ENCODE measurements at regions not wholly inside any gene's neighbourhood (a gene's known extent, or its start where the extent isn't known, plus 50 kb on each side); places are given as distances from the start of the nearest gene placed in this dataset.

DNA sequence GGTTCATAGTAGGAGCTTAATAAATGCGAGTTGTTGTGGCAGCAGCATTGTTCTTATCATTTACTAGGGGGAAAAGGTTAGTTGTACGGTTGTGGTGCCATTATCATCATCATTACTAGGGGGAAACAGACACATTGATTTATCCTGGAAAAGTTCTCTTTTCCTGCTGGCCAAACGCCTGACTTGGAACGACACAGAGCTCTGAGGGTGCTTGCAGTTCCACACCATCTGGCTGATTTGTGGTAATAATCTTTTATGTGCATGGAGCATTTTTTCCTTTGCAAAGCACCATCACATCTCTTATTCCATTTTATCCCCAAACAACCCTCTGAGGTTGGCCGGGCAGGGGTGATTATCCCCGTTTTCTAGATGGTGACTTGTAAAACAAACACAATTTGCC lies 219.4 kb downstream of the BUB3 start:
- TF ChIP-seq, protein P1, sequence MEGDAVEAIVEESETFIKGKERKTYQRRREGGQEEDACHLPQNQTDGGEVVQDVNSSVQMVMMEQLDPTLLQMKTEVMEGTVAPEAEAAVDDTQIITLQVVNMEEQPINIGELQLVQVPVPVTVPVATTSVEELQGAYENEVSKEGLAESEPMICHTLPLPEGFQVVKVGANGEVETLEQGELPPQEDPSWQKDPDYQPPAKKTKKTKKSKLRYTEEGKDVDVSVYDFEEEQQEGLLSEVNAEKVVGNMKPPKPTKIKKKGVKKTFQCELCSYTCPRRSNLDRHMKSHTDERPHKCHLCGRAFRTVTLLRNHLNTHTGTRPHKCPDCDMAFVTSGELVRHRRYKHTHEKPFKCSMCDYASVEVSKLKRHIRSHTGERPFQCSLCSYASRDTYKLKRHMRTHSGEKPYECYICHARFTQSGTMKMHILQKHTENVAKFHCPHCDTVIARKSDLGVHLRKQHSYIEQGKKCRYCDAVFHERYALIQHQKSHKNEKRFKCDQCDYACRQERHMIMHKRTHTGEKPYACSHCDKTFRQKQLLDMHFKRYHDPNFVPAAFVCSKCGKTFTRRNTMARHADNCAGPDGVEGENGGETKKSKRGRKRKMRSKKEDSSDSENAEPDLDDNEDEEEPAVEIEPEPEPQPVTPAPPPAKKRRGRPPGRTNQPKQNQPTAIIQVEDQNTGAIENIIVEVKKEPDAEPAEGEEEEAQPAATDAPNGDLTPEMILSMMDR (IDR thresholded peaks at IDR 0.05; ENCODE audit: insufficient read depth, low read depth, low read length) = no peak
- no peak for DNase-seq (ENCODE audit: low read depth)
- H3K4me3 ChIP-seq (ENCODE audit: low read depth, low read length) = no peak overlapping the region

DNA sequence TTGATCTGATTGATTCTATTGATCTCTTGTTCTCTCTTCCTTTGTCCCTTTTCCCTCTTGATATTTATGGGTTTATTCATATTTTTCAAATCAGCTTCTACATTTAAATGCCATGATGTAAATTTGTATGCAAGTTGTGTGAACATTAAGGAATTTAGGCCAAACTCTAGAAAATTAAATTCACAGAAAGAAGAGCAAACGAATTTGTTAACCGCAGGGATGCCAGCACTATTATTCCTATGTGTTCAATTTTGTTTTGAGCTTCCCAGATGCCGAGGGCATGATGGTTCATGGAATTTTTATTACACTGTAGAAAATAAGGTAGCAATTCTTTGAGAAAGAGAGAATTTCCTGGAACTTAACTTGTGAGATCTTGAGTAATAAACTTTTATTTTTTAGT lies 220.9 kb downstream of the BUB3 start:
- TF ChIP-seq, protein P1 (IDR thresholded peaks at IDR 0.05; ENCODE audit: insufficient read depth, low read depth, low read length) = no peak
- no peak overlapping the region for H3K4me3 ChIP-seq (ENCODE audit: low read depth, low read length)
- DNase-seq (ENCODE audit: low read depth) = no peak

DNA sequence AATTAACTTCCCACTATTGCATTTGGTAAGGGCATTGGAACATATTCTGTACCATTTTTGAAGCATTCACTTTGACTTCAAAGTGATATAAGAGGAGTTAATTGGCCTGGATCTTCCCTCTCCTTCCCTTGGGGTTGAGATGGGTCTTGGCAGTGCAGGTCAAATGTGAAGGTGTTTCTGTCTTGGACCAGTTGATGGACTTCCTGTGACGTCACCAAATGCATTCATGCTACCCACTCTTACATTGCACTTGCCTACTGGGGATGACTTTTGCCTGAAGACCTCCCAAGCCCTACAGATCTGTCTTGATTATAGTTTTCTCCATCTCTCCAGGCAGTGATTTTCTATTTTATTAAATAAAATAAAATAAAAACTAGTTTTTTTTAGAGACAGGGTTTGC lies 221.5 kb downstream of the BUB3 start:
- no peak overlapping the region for H3K4me3 ChIP-seq (ENCODE audit: low read depth, low read length)
- no peak for DNase-seq (ENCODE audit: low read depth)
- TF ChIP-seq, protein P1 (IDR thresholded peaks at IDR 0.05; ENCODE audit: insufficient read depth, low read depth, low read length) = no peak

DNA sequence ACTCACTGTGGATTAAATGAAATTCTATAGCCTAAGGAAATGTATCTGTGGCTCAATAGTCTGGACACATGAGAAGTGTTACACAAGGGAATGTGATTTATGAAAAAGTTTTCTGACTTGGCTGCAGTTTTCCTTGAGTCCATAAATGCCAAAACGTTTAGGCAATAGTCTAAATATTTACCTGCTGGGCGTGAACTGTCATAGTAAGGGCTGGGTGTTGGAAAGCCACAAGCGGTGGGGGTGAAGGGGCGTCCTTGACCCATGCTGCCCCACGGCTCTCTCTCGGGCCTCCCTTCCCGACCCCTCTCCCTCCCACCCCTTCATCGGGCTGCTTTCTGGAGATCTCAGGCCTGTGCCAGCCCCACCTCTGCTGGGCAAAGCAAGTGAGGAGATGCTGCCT lies 223.7 kb downstream of the BUB3 start:
- no peak overlapping the region for H3K4me3 ChIP-seq (ENCODE audit: low read depth, low read length)
- TF ChIP-seq, protein P1 (IDR thresholded peaks at IDR 0.05; ENCODE audit: insufficient read depth, low read depth, low read length) = no peak
- no peak for DNase-seq (ENCODE audit: low read depth)

DNA sequence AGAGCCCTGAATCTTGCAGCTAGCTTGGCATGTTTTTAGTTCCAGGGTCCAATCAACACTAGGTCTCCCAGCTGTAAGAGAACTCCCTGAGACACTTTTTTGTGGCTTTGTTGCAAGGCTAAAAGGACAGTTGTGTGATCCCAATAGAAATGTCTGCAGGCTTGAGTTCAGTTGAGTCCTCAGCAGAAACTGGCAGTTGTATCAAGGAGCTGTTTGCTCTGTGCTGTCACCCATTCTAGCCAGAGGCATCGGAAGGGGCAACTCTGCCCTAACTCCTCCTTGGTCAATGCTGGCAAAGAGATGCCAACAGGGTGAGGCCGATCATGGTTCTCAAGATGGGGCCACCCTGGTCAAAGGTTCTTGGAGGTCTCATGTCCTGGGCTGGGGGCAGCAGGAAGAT lies 224.1 kb downstream of the BUB3 start:
- TF ChIP-seq, protein P1 (IDR thresholded peaks at IDR 0.05; ENCODE audit: insufficient read depth, low read depth, low read length) = no peak
- no peak for DNase-seq (ENCODE audit: low read depth)
- H3K4me3 ChIP-seq (ENCODE audit: low read depth, low read length) = no peak overlapping the region

DNA sequence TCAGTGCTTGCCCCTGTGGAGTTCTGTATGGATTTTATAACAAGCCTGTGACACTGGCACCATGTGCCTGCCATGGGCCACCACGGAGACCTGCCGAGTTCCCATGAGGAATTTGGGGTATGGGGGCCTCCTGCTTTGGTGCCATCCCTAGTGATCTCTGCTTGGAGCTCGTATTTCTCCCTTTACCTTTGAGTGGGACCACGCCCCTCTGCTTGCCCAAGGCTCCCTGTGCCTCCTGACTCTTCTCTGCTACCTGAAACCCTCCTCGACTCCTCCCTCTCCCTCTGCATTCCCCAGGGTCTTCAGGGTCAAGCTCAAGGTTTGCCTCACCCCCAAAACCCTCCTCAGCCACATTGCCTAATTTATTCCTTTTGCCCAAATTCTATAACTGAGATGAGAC lies 225.0 kb downstream of the BUB3 start:
- no peak for DNase-seq (ENCODE audit: low read depth)
- no peak overlapping the region for H3K4me3 ChIP-seq (ENCODE audit: low read depth, low read length)
- TF ChIP-seq, protein P1 (IDR thresholded peaks at IDR 0.05; ENCODE audit: insufficient read depth, low read depth, low read length) = no peak

DNA sequence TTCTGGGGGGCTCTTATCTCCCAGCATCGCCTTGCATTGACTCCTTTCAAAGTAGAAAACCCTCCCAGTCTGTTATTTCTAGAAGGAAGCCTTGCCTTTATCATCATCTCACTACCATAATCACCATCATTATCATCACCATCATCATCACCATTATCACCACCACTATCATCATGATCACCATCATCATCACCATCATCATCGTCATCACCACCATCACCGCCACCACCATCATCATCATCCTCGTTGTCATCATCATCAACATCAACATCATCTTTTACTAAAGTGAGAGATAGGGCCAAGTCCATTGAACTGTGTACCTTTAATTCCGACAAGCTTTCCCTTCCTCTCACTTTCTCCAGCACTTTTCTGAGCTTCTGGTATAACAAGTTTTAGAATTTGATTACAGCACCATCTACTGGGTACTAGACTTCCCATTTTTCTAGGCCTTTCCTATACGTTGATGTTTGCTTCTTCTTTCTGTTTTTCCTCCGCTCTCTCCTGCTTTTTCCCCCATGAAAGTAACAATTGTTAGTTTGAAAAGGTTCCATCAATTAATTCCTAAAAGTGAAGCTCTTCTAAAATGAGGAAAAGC lies 226.4 kb downstream of the BUB3 start:
- TF ChIP-seq, protein P1 (IDR thresholded peaks at IDR 0.05; ENCODE audit: insufficient read depth, low read depth, low read length) = no peak
- peak; percentile 1 for DNase-seq (ENCODE audit: low read depth)
- H3K4me3 ChIP-seq (ENCODE audit: low read depth, low read length) = no peak overlapping the region

Measured in fibroblast of villous mesenchyme (primary cell).